ENCODE measurements at regions not wholly inside any gene's neighbourhood (a gene's known extent, or its start where the extent isn't known, plus 50 kb on each side); places are given as distances from the start of the nearest gene placed in this dataset.

- Mint-ChIP-seq H3K4me1 (ENCODE audit: low read depth) (no peaks in the 10 kb centered on the region; the same call in 1 of the 2 replicates), H3K27me3 (ENCODE audit: insufficient read depth) (no peaks in the 10 kb centered on the region; the same call in 1 of the 2 replicates), H3K27ac (no peak overlapping the region), H3K9me3 (peaks cover 10% of the 10 kb centered on the region), H3K36me3 (ENCODE audit: low read depth) (no peaks in the 10 kb centered on the region), H3K4me3 (no peak overlapping the region)
- DNase-seq: no peak
- TF ChIP-seq, protein P1, sequence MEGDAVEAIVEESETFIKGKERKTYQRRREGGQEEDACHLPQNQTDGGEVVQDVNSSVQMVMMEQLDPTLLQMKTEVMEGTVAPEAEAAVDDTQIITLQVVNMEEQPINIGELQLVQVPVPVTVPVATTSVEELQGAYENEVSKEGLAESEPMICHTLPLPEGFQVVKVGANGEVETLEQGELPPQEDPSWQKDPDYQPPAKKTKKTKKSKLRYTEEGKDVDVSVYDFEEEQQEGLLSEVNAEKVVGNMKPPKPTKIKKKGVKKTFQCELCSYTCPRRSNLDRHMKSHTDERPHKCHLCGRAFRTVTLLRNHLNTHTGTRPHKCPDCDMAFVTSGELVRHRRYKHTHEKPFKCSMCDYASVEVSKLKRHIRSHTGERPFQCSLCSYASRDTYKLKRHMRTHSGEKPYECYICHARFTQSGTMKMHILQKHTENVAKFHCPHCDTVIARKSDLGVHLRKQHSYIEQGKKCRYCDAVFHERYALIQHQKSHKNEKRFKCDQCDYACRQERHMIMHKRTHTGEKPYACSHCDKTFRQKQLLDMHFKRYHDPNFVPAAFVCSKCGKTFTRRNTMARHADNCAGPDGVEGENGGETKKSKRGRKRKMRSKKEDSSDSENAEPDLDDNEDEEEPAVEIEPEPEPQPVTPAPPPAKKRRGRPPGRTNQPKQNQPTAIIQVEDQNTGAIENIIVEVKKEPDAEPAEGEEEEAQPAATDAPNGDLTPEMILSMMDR (IDR thresholded peaks at IDR 0.05): no peak
Observed at GRCh38 chr1:208521534-208521933, 277.4 kb upstream of the PLXNA2 start.

DNA sequence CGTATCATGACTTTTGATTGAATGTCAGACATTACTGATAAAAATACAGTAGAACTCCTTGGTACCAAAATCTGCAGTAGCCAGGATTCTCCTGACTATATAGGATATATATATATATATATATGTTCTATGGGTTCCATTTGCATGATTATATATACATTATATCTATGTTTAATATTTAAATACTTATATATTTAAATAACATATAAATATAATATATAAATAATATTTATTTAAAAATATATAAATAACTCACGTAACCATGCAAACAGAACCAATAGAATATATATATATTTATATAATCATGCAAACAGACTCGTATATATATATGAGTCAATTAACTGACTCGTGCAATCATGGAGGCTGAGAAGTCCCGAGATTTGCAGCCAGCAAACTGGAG lies 278.8 kb upstream of the PLXNA2 start:
- DNase-seq: no peak
- no peaks in the 10 kb centered on the region; the same call in 1 of the 2 replicates for H3K9me3 Mint-ChIP-seq
- H3K27me3 Mint-ChIP-seq (ENCODE audit: insufficient read depth): no peaks in the 10 kb centered on the region
- no peaks in the 10 kb centered on the region; the same call in 1 of the 2 replicates for H3K4me1 Mint-ChIP-seq (ENCODE audit: low read depth)
- no peak overlapping the region for H3K27ac Mint-ChIP-seq
- H3K36me3 Mint-ChIP-seq (ENCODE audit: low read depth): no peaks in the 10 kb centered on the region
- H3K4me3 Mint-ChIP-seq: no peak overlapping the region
- TF ChIP-seq, protein P1 (IDR thresholded peaks at IDR 0.05): no peak

GRCh38 chr1:208524376-208524775 lies 280.2 kb upstream of the PLXNA2 start:
- Mint-ChIP-seq H3K9me3 (no peaks in the 10 kb centered on the region; the same call in 1 of the 2 replicates), H3K4me1 (ENCODE audit: low read depth) (no peaks in the 10 kb centered on the region; the same call in 1 of the 2 replicates), H3K36me3 (ENCODE audit: low read depth) (no peaks in the 10 kb centered on the region), H3K4me3 (no peak overlapping the region), H3K27me3 (ENCODE audit: insufficient read depth) (no peaks in the 10 kb centered on the region), H3K27ac (no peak overlapping the region)
- TF ChIP-seq, protein P1 (IDR thresholded peaks at IDR 0.05): no peak
- DNase-seq: no peak

DNA sequence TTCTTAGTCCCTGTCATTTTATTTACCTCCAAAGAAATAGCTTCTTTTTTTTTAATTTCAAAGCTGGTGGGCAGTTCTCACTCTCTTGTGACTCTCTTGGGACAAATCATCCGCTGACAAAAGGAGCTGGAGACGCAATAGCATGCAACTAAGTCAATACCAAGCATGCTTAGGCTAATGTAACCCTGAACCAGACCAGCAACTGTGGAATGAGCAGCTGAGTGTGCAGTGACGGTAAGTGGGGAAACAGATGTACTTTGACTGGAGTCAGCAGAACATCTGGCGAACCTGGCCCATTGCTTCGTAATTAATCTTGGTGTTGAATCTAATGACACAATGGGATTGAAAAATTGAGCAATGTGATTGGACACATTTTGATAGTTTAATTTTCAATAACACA lies 280.7 kb upstream of the PLXNA2 start:
- Mint-ChIP-seq H3K9me3 (no peaks in the 10 kb centered on the region; the same call in 1 of the 2 replicates), H3K4me1 (ENCODE audit: low read depth) (no peaks in the 10 kb centered on the region; the same call in 1 of the 2 replicates), H3K27ac (no peak overlapping the region), H3K27me3 (ENCODE audit: insufficient read depth) (no peaks in the 10 kb centered on the region), H3K4me3 (no peak overlapping the region), H3K36me3 (ENCODE audit: low read depth) (no peaks in the 10 kb centered on the region)
- DNase-seq: no peak
- TF ChIP-seq, protein P1 (IDR thresholded peaks at IDR 0.05): no peak

GRCh38 chr1:208525417-208525816 lies 281.2 kb upstream of the PLXNA2 start:
- Mint-ChIP-seq H3K4me3 (no peak overlapping the region), H3K36me3 (ENCODE audit: low read depth) (no peaks in the 10 kb centered on the region), H3K27ac (no peak overlapping the region), H3K27me3 (ENCODE audit: insufficient read depth) (no peaks in the 10 kb centered on the region), H3K4me1 (ENCODE audit: low read depth) (no peaks in the 10 kb centered on the region; the same call in 1 of the 2 replicates), H3K9me3 (no peaks in the 10 kb centered on the region; the same call in 1 of the 2 replicates)
- TF ChIP-seq, protein P1 (IDR thresholded peaks at IDR 0.05): no peak
- DNase-seq: no peak

All from HFFc6 (cell line).